ENCODE measurements at regions not wholly inside any gene's neighbourhood (a gene's known extent, or its start where the extent isn't known, plus 50 kb on each side); places are given as distances from the start of the nearest gene placed in this dataset.

DNA sequence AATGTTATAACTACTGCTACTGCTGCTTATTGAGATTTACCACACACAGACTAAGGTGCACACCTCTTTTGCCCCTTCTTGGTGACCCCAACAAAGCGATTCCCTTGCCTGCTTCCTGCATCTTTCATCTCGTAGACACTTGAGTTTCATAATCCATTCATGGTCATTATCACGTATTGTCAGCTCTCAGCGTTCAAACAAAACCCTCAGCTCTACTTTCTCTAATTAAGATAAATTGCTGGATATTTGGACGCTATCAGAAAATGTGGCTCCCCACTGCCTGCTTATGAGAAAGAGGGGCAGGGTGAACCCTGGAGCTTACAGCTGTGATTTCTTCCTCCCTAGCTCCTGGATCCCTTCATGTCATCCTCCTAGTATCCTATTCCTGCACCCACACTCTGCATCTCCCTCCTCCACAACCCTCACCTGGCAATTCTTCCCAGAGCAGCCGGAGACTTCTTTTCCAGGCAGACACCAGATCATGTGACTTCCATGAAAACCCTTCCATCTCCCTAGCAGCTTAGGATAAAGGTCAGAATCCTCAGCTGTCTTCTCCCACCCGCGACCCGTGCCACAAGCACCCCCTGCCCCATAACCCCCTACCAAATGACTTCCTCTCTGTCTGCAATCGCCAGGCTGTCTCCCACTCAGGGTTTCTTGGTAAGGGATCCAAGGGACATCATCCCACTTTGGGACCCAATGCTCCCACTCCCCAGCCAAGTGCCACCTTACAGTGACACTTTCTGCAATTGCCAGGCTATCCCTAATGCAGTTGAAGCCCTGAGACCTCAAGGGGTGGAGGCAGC lies 146.5 kb downstream of the NSG2 start:
- no peak for DNase-seq

GRCh38 chr5:174192901-174193300 lies 147.4 kb downstream of the NSG2 start:
- no peak for DNase-seq

GRCh38 chr5:174195517-174195916 lies 150.0 kb downstream of the NSG2 start:
- no peak for DNase-seq

DNA sequence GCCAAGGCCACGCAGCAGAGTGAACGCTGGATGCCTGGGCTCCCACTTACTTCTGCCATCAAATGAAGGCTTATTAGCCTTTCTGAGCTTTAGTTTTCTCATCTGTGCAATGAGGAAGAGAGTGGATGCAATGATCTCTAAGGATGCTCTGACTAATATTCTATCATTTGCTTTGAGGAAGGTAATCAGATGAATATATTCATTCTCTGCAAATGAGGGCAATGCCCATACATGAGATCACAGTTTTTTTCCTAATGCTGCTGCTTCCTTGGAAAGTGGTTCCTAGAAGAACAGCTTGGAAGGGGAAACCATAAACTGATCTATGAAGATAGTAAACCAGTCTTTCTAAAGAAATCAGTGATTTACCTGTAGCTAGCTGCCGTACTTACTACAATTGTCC lies 152.4 kb downstream of the NSG2 start:
- no peak for DNase-seq

DNA sequence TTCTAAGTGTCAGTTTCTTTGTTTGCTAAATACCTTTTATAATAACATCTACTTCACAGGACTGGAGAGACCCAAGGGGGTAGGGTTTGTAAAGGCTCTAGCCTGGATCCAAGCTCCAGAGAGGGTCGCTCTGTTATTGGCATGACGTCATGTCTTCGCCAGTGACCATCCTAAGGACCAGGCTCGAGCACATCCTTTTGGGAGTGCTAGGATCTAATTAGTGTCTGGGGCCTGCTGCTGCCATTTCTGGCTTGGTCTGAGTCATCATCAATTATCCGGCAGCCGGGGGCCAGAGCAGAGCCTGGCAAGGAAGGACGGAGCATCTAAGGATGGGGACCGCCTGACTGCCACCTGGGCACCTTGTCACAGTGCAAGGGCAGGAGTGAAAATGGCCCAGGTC lies 153.0 kb downstream of the NSG2 start:
- no peak for DNase-seq

DNA sequence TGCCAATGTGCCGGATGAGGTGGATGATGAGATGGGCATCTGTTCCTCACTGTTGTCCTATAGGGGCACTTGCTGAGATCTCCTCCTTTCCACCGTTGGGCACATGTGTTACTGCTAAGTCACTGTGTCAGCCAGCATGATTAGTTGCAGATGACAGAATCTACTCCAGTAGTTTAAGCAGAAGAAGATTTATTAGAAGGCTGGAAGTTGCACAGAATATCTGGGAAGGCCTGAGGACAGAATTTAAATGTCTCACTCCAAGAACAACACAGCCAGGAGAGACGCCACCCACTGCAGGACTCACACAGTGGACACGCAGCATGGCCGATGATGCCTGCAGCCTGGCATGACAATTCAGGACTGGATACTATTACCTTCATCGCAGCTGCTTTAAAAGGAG lies 157.5 kb downstream of the NSG2 start:
- DNase-seq, result no peak

DNA sequence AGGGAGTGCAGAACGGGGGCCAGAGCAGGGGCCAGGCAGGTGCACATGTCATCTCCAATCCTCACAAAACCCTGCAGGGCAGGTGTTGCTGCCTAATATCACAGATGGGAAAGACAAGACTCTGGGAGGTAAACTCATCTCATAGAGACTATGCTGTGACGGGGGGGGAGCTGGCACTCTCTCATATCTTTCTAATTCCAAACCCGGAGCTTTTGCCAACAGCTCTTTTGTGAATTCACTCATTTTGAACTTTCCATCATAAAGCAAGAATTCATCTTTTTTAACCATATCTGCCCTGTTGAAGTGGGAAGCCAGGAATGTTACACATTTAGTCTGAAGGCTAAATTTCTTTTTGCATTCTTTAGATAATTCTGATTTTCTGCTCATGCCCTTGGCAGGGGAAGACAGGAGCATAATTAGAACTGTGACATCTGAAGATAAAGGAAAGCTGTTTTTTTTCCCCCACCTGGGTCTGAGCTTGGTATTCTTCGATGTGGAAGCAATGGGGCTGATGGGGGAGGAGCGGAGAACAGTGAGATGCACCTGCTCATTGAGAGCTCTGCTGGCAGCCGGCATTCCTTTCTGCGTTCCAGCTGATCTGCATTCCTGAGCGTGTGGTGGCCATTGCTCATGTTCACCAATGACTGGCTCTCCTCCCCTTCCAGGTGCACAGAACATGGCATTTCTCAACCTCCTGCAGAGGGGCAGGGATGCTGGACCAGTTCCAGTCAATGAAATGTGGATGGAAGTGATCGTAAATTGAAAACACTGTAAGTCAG lies 159.2 kb downstream of the NSG2 start:
- no peak for DNase-seq

DNA sequence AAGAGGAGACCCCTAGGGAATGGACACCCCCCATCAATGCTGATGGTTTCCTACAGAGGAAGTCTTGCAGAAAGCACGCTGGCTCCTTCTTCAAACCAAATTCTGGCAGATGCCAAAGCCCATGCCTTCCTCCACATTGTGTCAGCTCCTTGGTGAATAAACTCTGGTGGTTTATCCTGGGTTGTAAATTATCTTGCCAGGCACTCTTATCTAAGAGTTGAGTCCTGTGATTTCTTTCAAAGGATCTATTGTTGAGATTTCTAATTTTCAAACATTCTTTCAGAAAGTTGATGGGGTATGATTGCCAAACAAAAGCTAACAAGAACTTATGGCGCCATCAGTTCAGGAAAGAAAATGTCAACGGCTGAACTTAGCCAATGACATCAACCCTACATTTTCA lies 160.4 kb downstream of the NSG2 start:
- DNase-seq, result no peak

GRCh38 chr5:174210596-174211276 lies 165.2 kb downstream of the NSG2 start:
- no peak for DNase-seq

DNA sequence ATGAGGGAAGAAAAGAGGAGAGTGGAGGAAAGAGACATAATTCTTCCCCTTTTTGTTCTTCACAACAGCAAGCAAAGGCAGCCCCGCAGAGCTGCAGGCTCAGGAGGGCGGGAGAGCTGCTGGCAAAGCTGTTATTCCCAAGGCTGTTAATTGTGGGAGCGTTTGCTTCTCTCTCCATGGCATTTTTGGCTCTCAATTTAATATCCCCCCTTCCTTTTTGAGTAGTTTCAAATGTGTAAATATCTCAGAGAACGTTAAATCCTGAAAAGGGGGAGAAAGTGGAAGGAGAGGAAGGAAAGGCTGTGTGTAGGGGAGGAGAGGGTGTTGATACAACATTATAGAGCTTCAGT lies 165.7 kb downstream of the NSG2 start:
- DNase-seq, result no peak

DNA sequence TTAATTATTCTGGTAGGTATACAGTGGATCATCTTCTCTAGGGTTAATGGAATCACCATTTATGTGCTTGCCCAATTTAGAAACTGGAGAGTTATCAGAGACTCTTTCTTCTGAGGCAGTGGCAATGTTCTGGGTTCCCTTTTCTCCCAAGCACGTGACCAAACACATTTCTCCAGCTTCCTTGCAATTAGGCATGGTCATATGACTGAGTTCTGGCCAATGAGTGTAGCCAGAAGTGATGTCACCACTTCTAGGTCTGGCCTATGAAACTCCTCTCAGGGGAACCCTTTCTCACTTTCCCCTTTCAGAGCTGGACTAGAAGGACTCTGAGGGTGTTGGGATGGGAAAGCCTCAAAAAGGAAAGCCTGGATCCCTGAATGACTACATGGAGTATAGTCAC lies 172.0 kb downstream of the NSG2 start:
- no peak for DNase-seq

GRCh38 chr5:174218162-174218561 lies 172.7 kb downstream of the NSG2 start:
- DNase-seq, result no peak

DNA sequence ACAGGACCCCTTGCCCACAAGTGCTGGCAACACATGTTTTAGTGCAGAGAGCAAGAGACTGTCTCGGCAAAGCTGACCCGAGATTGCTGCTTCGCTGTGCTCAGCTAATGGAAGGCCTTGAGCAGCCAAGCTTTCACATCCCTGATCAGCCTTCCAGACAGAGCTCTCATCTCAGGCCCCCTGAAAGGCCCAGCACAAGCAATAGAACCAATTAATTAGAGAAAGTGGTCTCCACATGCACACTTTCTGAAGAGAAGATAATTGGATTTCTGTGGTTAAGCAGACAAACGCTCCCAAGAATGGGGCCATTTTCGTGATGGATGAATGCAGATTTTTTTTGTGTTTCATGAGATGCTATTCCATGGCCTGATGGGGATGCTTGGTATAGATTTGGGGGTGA lies 174.9 kb downstream of the NSG2 start:
- no peak for DNase-seq

DNA sequence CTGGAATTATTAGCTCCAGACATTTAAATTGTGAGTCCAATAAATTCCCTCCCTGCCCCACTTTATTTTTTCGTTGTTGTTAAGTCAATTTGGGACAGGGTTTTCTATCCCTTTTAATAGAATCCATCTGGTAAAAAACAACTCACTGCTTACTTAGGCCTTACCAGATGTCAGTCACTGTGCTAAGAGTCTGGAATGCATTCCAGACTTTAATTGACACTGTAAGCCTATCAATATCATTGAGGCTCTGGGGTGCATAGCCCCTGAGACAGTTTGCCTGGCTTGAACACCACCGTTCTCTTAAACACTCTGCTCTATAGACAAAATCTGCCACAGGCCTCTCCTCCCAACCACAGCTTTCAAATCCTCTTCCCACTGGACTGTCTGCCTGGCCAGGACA lies 175.9 kb downstream of the NSG2 start:
- DNase-seq, result no peak

- DNase-seq, result no peak
These were observed 176.4 kb downstream of the NSG2 start for GRCh38 chr5:174221946-174222345.

DNA sequence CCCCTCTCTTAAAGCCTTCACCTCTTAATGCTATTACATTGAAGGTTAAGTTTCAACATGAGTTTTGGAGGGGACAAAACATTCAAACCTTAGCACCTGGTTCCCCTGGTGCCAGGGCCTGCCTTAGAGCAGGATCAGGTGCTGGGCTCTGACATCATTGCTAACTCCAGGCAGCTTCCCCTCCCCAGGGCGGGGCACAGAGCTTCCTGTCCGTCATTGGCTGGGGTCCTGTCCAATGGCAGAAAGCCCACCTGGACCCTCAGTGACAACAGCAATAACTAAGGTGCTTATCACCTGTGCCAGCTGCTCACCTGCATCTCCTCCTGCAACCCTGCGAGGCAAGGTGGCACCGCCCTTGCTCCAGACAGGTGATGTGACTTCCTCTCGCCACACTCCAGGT lies 177.4 kb downstream of the NSG2 start:
- no peak for DNase-seq

DNA sequence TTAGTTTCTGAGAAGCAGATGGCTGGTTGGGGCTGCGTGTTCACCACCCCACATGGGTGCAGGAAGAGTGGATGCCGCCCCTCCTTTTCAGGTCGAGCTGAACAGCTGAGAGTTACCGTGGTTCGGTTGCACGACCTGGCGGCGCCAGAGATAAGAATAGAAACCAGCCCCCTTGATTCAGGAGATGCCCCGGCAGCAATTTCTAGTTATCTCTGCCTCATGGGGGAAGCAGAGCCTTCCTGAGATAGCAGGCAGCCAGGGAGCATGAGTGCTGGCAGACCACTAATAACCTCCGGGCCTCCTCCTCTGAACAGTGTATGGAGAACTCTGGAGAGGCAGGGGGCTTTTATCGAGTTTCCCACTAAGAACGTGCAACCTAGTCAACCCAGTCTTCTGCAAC lies 177.8 kb downstream of the NSG2 start:
- no peak for DNase-seq

- no peak for DNase-seq
These were observed 183.6 kb downstream of the NSG2 start for GRCh38 chr5:174229068-174229467.

DNA sequence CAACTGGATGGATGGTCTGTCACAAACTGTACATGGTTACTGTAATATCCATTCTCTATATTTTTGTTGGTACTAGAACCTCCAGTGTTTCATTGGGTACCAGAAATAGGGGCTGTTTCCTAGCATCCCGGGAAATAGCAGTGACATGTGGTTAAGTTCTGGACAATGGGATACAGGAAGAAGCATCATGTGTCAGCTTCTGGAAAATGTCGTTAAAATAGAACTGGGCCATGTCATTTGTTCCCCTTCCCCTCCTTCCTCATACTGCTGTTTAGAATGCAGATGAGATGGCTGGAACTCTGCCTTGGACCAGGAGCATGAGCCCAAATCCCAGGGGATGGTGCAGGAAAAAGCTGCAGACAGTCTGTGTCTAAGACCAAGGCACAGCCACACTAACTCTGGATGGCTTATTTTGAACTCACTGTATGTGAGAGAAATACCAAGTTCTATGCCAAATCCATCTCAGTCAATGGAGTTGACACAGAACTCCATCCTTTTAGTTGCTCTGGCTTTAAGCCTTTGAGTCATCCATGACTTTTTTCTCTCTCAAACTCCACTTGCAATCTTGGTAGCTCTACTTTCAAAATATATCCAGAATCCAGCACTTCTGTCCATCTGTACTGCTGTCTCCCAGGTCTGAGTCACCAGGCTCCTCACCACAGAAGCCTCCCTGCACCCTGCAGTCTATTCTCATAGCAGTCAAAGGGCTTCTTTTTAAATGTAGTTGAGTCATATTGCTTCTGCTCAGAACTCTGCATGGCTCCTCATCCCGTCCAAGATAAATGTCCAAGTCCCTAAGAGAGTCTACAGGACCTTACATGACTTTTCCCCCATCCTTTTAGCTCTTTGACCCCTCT lies 184.2 kb downstream of the NSG2 start:
- no peak for DNase-seq

DNA sequence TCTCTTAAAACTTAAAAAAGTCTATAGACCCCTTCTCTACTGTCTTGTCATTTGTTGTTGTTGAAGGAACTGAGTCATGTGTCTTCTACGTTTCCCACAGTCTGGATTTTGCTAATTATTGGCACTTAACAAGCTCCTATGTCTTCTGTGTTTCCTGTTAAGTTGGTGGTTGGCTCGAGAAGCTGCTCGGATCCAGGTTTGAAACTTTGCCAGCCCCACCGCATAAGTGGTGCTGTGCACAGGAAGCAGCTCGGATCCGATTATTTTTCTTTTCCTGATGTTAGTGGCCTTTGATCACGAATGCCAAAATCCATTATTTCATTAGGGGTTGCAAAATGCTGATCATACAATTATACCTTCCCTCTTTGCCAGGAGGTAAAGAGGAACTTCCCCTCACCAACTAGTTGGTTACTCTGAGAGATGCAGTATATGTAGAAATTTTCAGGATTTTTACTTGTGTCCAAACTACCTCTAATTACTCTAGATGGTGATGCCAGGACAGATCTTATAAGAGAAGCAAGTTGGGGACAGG lies 186.5 kb downstream of the NSG2 start:
- no peak for DNase-seq

DNA sequence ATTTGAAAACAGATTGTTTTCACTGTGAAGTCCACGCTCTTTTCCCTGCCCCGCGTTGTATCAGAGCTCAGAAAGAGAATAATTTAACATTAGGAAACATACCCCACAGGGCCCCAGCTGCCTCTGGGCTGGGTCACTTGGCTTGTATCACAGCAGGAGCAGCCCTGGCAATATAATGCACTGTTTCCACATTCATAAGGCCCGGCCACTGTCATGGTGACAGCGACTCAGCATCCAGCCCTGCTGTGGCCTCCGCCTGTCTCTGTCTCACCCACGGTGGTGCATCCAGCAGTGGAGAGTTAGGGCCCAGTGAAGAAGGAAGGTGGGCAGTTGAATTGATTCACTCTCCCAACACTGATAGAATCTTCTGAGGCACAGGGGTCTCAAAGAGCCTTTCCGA lies 188.9 kb downstream of the NSG2 start:
- no peak for DNase-seq

- no peak for DNase-seq
These were observed 189.9 kb downstream of the NSG2 start for GRCh38 chr5:174235221-174236011.
